Astrocyte (in vitro differentiated cells and primary cell): ENCODE measurements at regions not wholly inside any gene's neighbourhood (a gene's known extent, or its start where the extent isn't known, plus 50 kb on each side); places are given as distances from the start of the nearest gene placed in this dataset.
A peak's percentile ranks its signal among the peaks of the same experiment; 100 is the strongest.

Source experiments
- DNase-seq: peaks from one replicate; pipeline ENCODE4 v3.0.0-alpha.2; 2010; ENCODE audit warnings: low read depth
- FAIRE-seq: peaks from 2 replicates; lab custom pipeline; 2011; peaks lifted over from hg19 to GRCh38; lab: Jason Lieb, UNC
- H2AFZ ChIP-seq: 2 replicates; pipeline ENCODE4 v1.6.0; 2012; ENCODE audit warnings: low read depth, low read length, inconsistent platforms
- H3K27ac ChIP-seq: 2 replicates; pipeline ENCODE4 v1.5.1; 2011; ENCODE audit warnings: low read depth, low read length, inconsistent platforms
- H3K27me3 ChIP-seq: 2 replicates; pipeline ENCODE4 v1.6.0; 2011; ENCODE audit warnings: low read length, inconsistent platforms; ENCODE audit not compliant: insufficient read depth
- H3K36me3 ChIP-seq: 2 replicates; pipeline ENCODE4 v1.5.1; 2011; ENCODE audit warnings: low read length, inconsistent platforms; ENCODE audit not compliant: insufficient read depth
- H3K4me1 ChIP-seq: 2 replicates; pipeline ENCODE4 v1.5.1; 2011; ENCODE audit warnings: low read length, inconsistent platforms; ENCODE audit not compliant: insufficient read depth
- H3K4me2 ChIP-seq: 2 replicates; pipeline ENCODE4 v1.6.0; 2012; ENCODE audit warnings: low read length, inconsistent platforms
- H3K4me3 ChIP-seq: 2 replicates; pipeline ENCODE4 v1.5.1; 2011; ENCODE audit warnings: low read depth, mild to moderate bottlenecking, low read length, inconsistent platforms; ENCODE audit not compliant: insufficient read depth
- H3K79me2 ChIP-seq: 2 replicates; pipeline ENCODE4 v1.6.0; 2012; ENCODE audit warnings: mild to moderate bottlenecking, low read length, inconsistent platforms; ENCODE audit not compliant: insufficient read depth
- H3K9ac ChIP-seq: 2 replicates; pipeline ENCODE4 v1.6.0; 2012; ENCODE audit warnings: mild to moderate bottlenecking, low read length, inconsistent platforms
- H3K9me3 ChIP-seq: 2 replicates; pipeline ENCODE4 v1.5.1; 2012; ENCODE audit warnings: low read depth, mild to moderate bottlenecking, low read length, inconsistent platforms; ENCODE audit not compliant: insufficient read depth
- H4K20me1 ChIP-seq: 2 replicates; pipeline ENCODE4 v1.6.0; 2012; ENCODE audit warnings: low read length, inconsistent platforms; ENCODE audit not compliant: insufficient read depth
- H3K27ac Mint-ChIP-seq: one replicate; pipeline ENCODE4 v1.8.0; 2021; ENCODE audit warnings: mild to moderate bottlenecking, mixed read lengths; ENCODE audit not compliant: unreplicated experiment
- H3K27me3 Mint-ChIP-seq: one replicate; pipeline ENCODE4 v1.8.0; 2021; ENCODE audit warnings: low read depth, mixed read lengths; ENCODE audit not compliant: unreplicated experiment
- H3K36me3 Mint-ChIP-seq: one replicate; pipeline ENCODE4 v1.8.0; 2021; ENCODE audit warnings: low read depth, mixed read lengths; ENCODE audit not compliant: unreplicated experiment
- H3K4me1 Mint-ChIP-seq: one replicate; pipeline ENCODE4 v1.8.0; 2021; ENCODE audit warnings: low read depth, mixed read lengths; ENCODE audit not compliant: unreplicated experiment
- H3K4me3 Mint-ChIP-seq: one replicate; pipeline ENCODE4 v1.8.0; 2021; ENCODE audit warnings: mild to moderate bottlenecking, moderate library complexity, mixed read lengths; ENCODE audit not compliant: unreplicated experiment
- H3K9me3 Mint-ChIP-seq: one replicate; pipeline ENCODE4 v1.8.0; 2021; ENCODE audit warnings: mild to moderate bottlenecking, mixed read lengths; ENCODE audit not compliant: unreplicated experiment
- CTCF ChIP-seq: IDR thresholded peaks from 2 replicates; pipeline ENCODE4 v1.5.1; 2011; ENCODE audit warnings: low read depth, mild to moderate bottlenecking, inconsistent platforms, low read length, moderate library complexity; ENCODE audit not compliant: insufficient read depth
- EZH2 ChIP-seq: IDR thresholded peaks from 2 replicates; pipeline ENCODE4 v1.6.1; 2012; ENCODE audit warnings: mild to moderate bottlenecking, low read length, inconsistent platforms; ENCODE audit not compliant: insufficient read depth

- H3K36me3 Mint-ChIP-seq: no peaks in the 10 kb centered on the region
- H3K4me3 ChIP-seq: no peak overlapping the region
- H3K4me1 Mint-ChIP-seq: peaks cover 2% of the 10 kb centered on the region
- TF ChIP-seq EZH2 (no peak), CTCF (no peak)
- no peaks in the 10 kb centered on the region for H3K9me3 ChIP-seq
- H3K27ac Mint-ChIP-seq: no peak overlapping the region
- H3K4me1 ChIP-seq: no peaks in the 10 kb centered on the region
- no peaks in the 10 kb centered on the region for H4K20me1 ChIP-seq
- FAIRE-seq: no peak
- H3K4me3 Mint-ChIP-seq: no peak overlapping the region
- H3K79me2 ChIP-seq: no peaks in the 10 kb centered on the region
- H3K27me3 Mint-ChIP-seq: peaks cover 1% of the 10 kb centered on the region
- no peak overlapping the region for H3K4me2 ChIP-seq
- no peak overlapping the region for H3K27ac ChIP-seq
- no peak overlapping the region for H2AFZ ChIP-seq
- H3K9me3 Mint-ChIP-seq: no peaks in the 10 kb centered on the region
- H3K9ac ChIP-seq: no peak overlapping the region
- peak; percentile 49 for DNase-seq
- H3K27me3 ChIP-seq: no peaks in the 10 kb centered on the region
- no peaks in the 10 kb centered on the region for H3K36me3 ChIP-seq
Measured at GRCh38 chr3:106392915-106393314, 524.1 kb upstream of the CBLB start.

- Histone ChIP-seq H3K27ac (no peak overlapping the region), H3K9ac (no peak overlapping the region), H3K79me2 (no peaks in the 10 kb centered on the region), H3K4me1 (peaks cover 8% of the 10 kb centered on the region), H3K27me3 (no peaks in the 10 kb centered on the region), H4K20me1 (no peaks in the 10 kb centered on the region), H3K4me2 (no peak overlapping the region), H3K36me3 (no peaks in the 10 kb centered on the region), H3K9me3 (no peaks in the 10 kb centered on the region), H2AFZ (no peak overlapping the region), H3K4me3 (no peak overlapping the region)
- no peaks in the 10 kb centered on the region for H3K9me3 Mint-ChIP-seq
- H3K27me3 Mint-ChIP-seq: no peaks in the 10 kb centered on the region
- no peaks in the 10 kb centered on the region for H3K36me3 Mint-ChIP-seq
- H3K4me3 Mint-ChIP-seq: no peak overlapping the region
- FAIRE-seq (no peak), DNase-seq (no peak)
- TF ChIP-seq CTCF: no peak
- TF ChIP-seq EZH2: no peak
- no peak overlapping the region for H3K27ac Mint-ChIP-seq
- peaks cover 2% of the 10 kb centered on the region for H3K4me1 Mint-ChIP-seq
Measured at GRCh38 chr3:106397006-106397405, 528.2 kb upstream of the CBLB start.

GRCh38 chr3:106398891-106399600 is 530.2 kb upstream of the CBLB start:
- no peaks in the 10 kb centered on the region for H3K36me3 ChIP-seq
- H3K9me3 ChIP-seq: no peaks in the 10 kb centered on the region
- H2AFZ ChIP-seq: peak overlapping the region; percentile 3
- no peaks in the 10 kb centered on the region for H3K79me2 ChIP-seq
- no peak overlapping the region for H3K27ac ChIP-seq
- no peak overlapping the region for H3K9ac ChIP-seq
- FAIRE-seq (peak; percentile 58), DNase-seq (peak; percentile 68)
- Mint-ChIP-seq H3K27me3 (no peaks in the 10 kb centered on the region), H3K9me3 (no peaks in the 10 kb centered on the region), H3K4me1 (no peaks in the 10 kb centered on the region), H3K4me3 (no peak overlapping the region), H3K36me3 (no peaks in the 10 kb centered on the region), H3K27ac (no peak overlapping the region)
- H3K4me2 ChIP-seq: peak overlapping the region; percentile 28
- TF ChIP-seq CTCF: no peak
- TF ChIP-seq EZH2: no peak
- no peaks in the 10 kb centered on the region for H4K20me1 ChIP-seq
- no peaks in the 10 kb centered on the region for H3K27me3 ChIP-seq
- no peak overlapping the region for H3K4me3 ChIP-seq
- H3K4me1 ChIP-seq: peaks cover 8% of the 10 kb centered on the region
